HG03097 (cell line): ENCODE measurements at regions not wholly inside any gene's neighbourhood (a gene's known extent, or its start where the extent isn't known, plus 50 kb on each side); places are given as distances from the start of the nearest gene placed in this dataset.
"Not testable (repeated sequence)": the region's sequence is repeated elsewhere in the genome, so short reads cannot be mapped to it uniquely, and the experiment has no call there.

Experiments used
- ATAC-seq: cut with Tn5 transposase; IDR thresholded peaks from one replicate; pipeline ENCODE4 v1.9.1; 2021; ENCODE audit not compliant: unreplicated experiment, low FRiP score

GRCh38 chr9:110077925-110078324 is 130.0 kb downstream of the C9orf152 start:
- ATAC-seq: no peak

- ATAC-seq: no peak
Observed at GRCh38 chr9:110078604-110079003, 129.4 kb downstream of the C9orf152 start.

- ATAC-seq: no peak
Observed at GRCh38 chr9:110081395-110081794, 126.6 kb downstream of the C9orf152 start.

DNA sequence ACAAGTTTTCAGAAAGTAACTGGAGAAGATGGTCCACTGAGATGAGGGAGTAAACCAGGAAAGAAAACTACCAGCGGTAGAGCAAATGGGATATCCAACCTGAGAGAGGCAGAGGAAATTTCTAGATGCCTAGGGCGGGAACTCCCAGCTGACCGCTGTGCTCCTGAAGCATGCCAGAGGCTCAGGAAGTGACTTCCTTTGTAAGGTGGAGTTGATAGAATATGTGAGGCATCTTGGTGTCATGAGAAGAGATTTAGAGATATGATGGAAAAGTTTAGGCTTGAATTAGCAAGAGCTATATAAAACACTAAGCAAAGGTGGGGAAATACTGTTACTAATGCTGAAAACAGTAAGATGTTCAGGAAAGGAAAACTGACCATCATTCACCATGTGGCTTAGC is 124.1 kb downstream of the C9orf152 start:
- ATAC-seq: no peak

GRCh38 chr9:110086537-110086936 is 121.4 kb downstream of the C9orf152 start:
- no peak for ATAC-seq

DNA sequence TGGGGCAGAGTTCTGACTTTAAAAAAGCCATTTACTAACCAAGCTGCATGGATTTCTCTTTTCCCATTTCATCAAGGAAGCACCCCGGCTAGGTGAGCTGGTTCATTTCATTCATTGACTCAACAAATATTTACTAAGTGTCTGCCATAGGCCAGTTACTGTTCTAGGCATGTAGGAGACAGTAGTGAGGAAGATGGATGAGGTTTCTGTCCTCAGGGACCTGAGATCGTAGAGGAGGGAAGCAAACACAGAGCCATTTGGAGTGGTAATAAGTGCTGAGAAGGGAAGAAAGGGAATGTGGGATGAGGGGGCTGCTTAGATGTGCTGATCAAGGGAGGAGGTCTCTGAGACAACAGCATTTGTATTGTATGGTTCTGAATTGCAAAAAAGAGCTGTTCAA is 120.4 kb downstream of the C9orf152 start:
- ATAC-seq: no peak

DNA sequence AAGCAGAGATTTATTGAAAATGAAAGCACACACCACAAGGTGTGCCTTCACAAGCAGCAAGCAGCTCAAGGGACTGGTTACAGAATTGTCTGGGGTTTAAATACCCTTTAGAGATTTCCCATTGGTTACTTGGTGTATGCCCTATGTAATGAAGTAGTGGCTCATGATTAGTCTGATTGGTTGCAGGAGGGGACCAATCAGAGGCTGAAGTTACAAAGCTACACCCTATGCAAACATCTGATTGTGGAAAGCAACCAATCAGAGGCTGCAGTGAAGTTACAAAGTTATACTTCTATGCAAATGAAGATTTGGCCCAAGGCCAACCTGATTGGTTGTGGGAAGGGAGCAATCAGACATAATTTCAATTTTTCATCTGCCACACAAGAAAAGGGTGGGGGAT is 119.9 kb downstream of the C9orf152 start:
- no peak for ATAC-seq

- no peak for ATAC-seq
Observed at GRCh38 chr9:110089681-110090370, 118.1 kb downstream of the C9orf152 start.

DNA sequence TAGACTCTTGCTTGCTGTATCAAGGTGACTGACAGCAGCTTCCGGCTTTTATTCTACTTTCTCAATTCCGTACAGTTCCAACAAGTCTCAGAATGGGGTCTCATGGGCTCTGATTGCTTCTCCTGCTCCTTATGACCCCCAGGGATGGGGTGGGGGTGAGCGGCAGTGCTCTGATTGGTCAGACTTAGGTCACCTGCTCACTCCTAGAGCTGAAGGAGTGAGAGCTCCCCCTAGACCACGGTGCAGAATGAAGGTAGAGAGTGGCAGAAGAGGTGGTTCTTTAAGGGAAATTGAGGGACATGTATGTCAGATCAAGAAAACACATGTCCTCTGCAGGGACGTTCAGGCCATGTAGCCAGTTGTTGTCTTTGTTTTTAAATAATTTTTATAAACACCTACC is 115.2 kb downstream of the C9orf152 start:
- no peak for ATAC-seq

- ATAC-seq: no peak
Observed at GRCh38 chr9:110093417-110093816, 114.5 kb downstream of the C9orf152 start.

- ATAC-seq: no peak
Observed at GRCh38 chr9:110093871-110094270, 114.1 kb downstream of the C9orf152 start.

GRCh38 chr9:110095161-110095595 is 112.8 kb downstream of the C9orf152 start:
- no peak for ATAC-seq

GRCh38 chr9:110095776-110096175 is 112.2 kb downstream of the C9orf152 start:
- no peak for ATAC-seq

DNA sequence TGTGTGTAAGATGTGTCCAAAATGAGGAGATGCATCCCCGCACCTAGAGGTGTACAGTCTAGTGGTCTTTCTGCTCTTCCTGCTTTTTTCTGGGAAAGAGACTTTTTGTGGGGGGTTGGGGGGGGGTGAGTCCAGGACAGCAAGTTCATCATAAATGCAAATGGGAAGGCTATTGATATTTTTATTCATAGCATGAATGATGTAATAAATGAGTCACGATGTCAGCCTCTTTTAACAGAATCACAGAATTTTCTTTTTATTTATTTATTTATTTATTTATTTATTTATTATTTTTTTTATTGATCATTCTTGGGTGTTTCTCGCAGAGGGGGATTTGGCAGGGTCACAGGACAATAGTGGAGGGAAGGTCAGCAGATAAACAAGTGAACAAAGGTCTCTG is 111.3 kb downstream of the C9orf152 start:
- not testable (repeated sequence) for ATAC-seq

DNA sequence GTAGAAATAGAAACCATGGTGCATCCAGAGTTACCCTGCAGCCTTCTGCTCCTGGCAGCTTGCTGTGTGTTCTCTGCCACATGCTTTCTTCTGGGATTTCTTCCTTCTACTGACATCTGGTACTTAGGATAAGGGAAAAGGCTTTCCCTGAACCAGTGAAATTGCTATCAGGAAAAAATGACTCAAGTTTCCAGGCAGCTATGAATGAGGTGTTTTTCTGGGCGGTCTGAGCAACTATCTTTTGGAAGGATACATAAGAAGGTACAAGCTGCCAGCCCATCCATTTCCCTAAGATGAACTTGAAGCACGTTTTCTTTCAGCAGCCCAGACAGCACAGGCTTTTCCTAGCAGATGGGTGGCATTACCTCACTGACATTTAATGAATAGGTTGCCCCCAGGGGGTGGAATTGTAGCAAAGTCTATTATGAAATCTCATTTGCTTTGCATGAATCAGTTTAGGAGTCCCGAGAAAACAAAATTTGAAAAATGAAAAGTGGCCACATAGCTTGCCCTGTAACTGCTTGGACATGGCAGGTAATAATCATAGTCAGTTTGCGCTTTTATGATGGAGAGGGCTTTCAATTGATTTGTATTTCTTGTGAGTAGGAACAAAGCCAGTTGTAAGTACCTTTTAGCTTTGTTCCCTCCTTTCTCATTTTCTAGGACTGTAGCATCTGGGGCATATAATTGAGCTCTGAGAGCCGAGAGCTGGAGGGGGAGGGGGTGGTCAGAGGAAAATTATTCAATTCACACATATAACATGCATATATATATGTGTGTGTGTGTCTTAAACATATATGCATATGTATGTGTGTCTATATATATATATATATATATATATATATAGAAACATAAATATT is 108.5 kb downstream of the C9orf152 start:
- ATAC-seq: no peak

GRCh38 chr9:110101531-110102161 is 106.3 kb downstream of the C9orf152 start:
- peak; percentile 89 for ATAC-seq

GRCh38 chr9:110103257-110103656 is 104.7 kb downstream of the C9orf152 start:
- no peak for ATAC-seq

- ATAC-seq: no peak
Observed at GRCh38 chr9:110104261-110104809, 103.6 kb downstream of the C9orf152 start.

DNA sequence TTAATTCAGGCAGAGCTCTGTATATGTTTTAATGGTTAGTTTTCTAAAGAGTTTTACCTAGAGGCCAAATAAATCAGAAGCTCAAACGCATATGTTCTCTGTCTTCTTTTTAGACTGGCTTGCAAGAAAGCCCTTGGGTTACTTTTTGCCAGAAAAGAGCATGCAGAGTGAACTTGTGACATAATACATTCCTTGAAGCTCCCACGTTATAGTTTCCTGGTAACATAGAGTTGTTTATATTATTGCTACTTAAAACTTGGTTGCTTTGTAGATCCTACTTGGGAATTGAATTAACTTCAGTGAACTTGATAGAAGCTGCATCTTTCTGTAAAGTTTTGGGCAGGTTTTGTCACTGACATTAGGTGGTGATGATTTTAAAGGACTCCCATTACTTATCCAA is 102.9 kb downstream of the C9orf152 start:
- ATAC-seq: no peak

- no peak for ATAC-seq
Observed at GRCh38 chr9:110106661-110107060, 101.3 kb downstream of the C9orf152 start.
